ENCODE measurements at regions not wholly inside any gene's neighbourhood (a gene's known extent, or its start where the extent isn't known, plus 50 kb on each side); places are given as distances from the start of the nearest gene placed in this dataset.

DNA sequence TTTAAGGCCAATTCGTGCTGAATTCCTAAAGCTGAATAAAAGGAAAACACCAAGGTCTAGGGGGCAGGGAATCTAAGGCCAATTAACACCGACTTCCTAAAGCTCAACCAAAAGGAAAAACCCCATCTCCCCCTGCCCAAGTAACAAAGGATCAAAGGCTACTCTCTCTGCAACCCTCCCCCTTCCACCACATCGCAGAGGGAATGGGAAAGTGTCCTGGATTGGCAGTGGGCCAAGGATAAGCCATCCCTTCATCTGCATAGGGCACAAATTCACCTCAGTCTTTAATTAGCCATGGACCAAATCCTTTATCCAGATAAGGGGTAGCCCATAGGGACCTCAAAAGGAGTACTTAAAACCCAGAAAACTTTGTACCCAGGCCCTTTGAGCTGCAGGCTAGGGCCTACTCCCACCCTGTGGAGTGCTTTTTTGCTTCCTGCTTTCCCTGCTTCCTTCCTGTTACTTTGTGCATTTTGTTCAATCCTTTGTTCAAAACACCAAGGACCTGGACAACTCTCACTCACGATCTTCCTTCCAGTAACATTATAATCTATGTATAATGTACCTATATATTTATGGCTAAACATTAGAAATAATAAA is 2119.8 kb upstream of the CELF4 start:
- no peak for DNase-seq

DNA sequence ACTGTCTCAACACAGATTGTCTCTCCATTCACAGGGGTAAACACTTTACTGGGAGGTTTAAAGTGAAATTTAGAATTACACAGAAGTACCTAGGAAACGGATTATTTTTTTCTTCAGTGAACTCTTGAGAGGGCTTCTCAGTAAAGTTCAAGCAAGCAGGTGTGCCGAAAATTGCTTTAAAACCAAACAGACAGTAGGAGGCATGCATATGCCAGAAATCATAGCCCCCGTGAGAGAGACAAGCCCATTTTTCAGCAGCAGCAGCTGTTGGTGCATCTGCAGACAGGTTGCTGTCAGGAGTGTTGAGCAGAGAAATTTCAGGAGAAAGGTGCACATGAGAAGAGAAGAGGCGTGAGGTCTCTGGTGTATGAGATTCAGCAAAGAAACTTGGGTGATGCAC is 2115.5 kb upstream of the CELF4 start:
- peak; percentile 12 for DNase-seq

DNA sequence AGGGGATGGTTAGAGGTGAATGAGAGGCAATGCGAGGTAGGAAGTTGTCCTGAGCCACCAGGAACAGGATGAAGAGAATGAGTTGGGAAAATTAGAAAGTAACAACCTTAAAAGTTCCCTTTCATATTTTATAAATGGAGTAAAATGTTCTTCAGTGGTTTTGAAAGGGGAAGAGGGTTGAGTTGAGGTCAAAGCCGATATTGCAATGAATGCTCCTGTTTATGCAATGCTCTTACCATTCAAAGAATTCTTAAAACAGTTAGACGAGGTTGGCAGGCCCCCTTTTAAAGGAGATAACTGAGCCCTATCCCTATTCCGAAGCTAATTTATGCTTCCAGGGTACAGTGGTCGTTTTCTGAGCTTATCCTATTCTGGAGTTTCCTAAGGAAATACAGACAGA is 2110.3 kb upstream of the CELF4 start:
- no peak for DNase-seq

DNA sequence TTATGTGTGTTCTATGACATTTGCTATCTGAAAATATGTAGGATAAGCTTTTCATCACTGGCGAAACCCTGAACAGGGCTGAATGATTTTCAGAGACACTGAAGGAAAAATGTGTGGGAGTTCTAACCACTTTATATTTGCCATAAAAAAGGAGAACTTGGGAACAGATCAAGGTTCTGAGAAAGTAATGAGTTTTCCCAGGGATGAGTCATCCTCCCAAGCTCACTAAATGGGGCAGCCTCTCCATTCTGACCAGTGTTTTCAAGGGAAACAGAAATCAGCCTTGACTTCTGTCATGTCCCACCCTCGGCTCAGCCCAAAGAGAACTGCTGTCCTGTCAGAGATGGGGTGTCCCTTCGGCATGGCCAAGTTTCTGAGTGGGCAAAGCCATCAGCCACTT is 2109.8 kb upstream of the CELF4 start:
- peak; percentile 23 for DNase-seq

GRCh38 chr18:39672171-39672570 is 2106.6 kb upstream of the CELF4 start:
- no peak for DNase-seq

GRCh38 chr18:39667905-39668304 is 2102.3 kb upstream of the CELF4 start:
- no peak for DNase-seq

DNA sequence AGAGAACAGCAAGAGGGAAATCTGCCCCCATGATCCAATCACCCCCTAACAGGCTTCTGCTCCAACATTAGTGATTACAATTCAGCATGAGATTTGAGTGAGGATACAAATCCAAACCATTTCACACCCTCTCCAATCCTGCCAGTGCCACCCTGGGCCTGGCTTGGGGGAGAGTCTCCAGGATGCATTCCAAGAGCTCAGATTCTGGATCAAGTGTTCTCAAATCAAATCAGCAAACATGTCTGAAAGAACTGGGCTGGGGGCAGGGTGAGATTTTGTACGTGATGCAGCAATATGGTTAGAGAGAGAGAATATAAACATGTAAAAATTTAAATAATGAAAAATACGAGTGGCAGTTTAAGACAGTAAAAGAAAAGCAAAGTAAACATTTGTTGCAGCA is 2100.9 kb upstream of the CELF4 start:
- no peak for DNase-seq

DNA sequence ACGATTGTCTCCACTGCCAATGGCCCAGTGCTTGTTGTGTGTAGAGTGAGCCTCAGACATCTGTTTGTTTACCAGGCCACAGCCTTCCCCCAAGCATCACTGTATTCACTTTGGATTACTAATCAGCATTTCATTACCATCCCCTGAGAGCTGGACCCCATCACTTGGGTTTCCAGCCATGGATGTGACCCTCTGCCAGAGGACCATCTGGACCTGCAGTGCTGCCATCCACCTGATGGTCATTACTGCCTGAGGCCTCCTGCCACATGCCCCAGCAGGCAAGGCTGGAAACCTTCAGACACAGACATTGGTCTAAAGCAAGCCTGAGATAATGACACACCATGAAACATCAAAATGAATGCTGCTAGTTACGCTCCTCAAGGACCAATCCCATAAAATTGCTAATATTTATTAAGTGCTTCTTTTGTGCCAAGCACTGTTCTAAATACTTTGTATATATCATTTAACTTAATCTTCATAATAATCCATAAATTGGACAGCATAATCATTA is 2096.3 kb upstream of the CELF4 start:
- no peak for DNase-seq

GRCh38 chr18:39660141-39660540 is 2094.5 kb upstream of the CELF4 start:
- DNase-seq = no peak

GRCh38 chr18:39655341-39655740 is 2089.7 kb upstream of the CELF4 start:
- DNase-seq = no peak

GRCh38 chr18:39653221-39653620 is 2087.6 kb upstream of the CELF4 start:
- DNase-seq = no peak

DNA sequence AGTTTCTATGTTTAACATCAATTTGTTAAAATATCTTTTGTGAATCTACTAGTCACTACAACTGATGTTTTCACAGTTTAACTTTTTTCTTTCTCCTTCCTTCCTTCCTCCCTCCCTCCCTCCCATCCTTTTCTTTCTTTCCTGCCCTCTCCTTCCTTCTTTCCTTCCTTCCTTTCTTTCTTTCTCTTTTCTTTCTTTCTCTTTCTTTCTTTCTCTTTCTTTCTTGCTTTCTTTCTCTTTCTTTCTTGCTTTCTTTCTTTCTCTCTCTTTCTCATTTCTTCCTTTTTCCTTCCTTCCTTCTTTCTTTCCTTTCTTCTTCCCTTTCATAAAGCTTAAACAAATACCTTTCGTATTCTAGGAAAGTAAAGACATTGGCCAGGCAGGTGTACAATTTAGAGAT is 2083.0 kb upstream of the CELF4 start:
- DNase-seq = no peak

DNA sequence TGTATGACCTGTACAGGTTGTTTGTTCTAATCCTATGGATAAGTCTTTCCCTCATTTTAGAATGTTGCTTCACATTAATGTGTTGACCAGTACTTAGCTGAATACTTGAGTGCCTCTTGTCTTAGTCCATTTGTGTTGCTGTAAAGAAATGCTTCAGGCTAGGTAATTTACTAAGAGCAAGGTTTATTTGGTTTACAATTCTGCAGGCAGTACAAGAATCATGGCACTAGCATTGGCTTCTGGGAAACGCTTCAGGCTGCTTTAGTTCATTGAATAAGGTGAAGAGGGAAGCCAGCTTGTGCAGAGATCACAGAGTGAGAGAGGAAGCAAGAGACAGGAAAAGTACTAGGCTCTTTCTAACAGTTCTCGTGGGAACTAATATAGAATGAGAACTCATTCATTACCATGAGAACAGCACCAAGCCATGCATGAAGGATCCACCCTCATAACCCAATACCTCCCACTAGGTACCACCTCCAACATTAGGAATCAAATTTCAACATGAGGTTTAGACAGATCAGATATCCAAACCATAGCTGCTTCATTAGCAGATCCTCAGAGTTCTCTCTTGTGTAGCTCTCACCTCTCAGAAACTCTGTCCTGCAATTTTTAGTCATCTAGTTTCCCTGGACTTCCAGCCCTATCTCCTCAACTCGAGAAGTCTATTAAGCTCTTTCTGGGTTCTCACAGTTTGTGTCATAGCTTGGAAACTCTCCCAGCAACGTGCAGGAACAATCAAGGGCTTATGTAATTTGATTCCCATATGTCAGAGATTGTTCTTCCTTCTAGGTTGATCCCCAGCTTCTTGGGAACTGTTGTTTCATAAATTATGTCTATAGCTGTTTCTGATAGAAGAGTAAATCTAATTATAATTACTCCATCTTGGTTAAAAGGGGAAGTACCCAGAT is 2082.3 kb upstream of the CELF4 start:
- peak; percentile 51 for DNase-seq

DNA sequence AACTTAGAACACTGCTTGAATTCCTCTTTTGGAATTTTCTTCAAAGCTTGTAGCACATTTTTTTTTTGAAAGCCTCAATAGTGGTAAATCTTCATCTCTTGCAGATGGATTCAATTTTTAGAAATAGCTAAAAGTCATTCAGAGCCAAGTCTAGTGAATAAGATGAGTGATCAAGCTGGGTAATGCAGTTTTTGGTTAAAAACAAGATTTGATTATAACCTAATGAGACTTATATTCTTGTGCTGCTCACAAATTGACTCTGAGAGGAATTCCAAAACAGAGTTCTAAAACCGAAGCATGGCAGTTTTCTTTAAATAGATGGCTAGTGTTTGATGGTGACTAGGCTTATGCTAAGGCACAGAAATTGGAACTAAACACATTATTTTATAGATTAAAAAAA is 2072.6 kb upstream of the CELF4 start:
- no peak for DNase-seq

GRCh38 chr18:39636931-39637330 is 2071.3 kb upstream of the CELF4 start:
- DNase-seq = no peak

GRCh38 chr18:39635966-39636365 is 2070.4 kb upstream of the CELF4 start:
- no peak for DNase-seq

DNA sequence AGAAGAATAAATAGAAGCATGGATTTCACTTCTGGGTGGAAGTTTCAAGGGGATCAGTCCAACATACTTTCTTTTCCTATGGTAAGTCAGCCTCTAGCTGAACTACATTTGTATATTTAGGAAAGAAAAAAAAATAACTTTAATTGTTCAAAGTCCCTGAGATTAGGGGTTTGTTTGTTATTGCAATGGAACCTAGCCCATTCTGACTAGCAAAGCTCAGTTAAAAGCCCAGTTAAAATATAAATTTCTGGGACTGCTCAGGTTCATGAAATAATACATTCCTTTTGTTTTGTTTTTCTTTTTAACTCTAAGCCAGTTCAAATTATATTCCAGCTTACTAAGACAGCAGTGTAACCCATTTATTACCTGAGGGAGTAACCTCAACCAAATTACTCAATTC is 2069.6 kb upstream of the CELF4 start:
- no peak for DNase-seq

GRCh38 chr18:39627936-39628335 is 2062.3 kb upstream of the CELF4 start:
- no peak for DNase-seq

- DNase-seq = no peak
Measured at GRCh38 chr18:39624961-39625360, 2059.4 kb upstream of the CELF4 start.

- no peak for DNase-seq
Measured at GRCh38 chr18:39622431-39622830, 2056.8 kb upstream of the CELF4 start.

GRCh38 chr18:39620551-39621168 is 2055.1 kb upstream of the CELF4 start:
- DNase-seq = no peak

DNA sequence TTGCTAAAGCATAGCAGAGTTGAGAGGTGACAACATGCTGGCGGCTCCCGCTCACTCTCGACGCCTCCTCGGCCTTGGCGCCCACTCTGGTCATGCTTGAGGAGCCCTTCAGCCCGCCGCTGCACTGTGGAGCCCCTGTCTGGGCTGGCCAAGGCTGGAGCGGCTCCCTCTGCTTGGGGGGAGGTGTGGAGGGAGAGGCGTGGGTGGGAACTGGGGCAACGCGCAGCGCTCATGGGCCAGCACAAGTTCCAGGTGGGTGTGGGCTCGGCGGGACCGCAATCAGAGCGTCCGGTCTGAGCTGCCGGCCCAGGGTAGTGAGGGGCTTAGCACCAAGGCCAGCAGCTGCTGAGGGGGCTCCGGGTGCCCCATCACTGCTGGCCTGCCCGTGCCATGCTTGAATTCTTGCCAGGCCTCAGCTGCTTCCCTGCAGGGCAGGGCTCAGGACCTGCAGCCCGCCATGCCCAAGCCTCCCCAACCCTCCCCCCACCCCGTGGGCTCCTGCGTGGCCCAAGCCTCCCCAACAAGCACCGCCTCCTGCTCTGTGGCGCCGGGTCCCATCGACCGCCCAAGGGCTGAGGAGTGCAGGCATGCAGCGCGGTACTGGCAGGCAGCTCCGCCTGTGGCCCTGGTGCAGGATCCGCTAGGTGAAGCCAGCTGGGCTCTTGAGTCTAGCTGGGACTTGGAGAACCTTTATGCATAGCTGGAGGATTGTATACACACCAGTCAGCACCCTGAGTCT is 2052.8 kb upstream of the CELF4 start:
- no peak for DNase-seq
